ENCODE measurements at regions not wholly inside any gene's neighbourhood (a gene's known extent, or its start where the extent isn't known, plus 50 kb on each side); places are given as distances from the start of the nearest gene placed in this dataset.
A peak's percentile ranks its signal among the peaks of the same experiment; 100 is the strongest.
"Not testable (repeated sequence)": the region's sequence is repeated elsewhere in the genome, so short reads cannot be mapped to it uniquely, and the experiment has no call there.

DNA sequence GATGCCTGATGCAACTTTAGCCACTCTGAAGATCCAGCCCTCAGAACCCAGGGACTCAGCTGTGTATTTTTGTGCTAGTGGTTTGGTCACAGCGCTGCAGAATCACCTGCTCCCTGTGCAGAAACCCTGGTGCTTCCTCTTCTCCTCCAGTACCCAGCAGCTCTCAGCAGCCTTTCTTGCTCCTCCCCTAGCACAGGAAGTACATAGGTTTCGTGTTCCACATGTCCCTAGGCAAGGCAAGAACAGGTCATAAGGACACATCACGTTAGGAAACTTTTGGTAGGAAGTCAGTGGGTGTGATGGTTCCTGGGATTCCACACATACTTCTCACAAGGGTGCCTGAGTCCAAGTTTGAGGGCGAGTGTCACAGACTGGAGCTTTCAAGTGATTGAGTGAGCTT lies 167.9 kb upstream of the PRSS1 start:
- no peak overlapping the region for H3K4me3 ChIP-seq (ENCODE audit: low read depth, low read length)
- DNase-seq (ENCODE audit: low read depth): peak; percentile 33
- TF ChIP-seq, protein P1, sequence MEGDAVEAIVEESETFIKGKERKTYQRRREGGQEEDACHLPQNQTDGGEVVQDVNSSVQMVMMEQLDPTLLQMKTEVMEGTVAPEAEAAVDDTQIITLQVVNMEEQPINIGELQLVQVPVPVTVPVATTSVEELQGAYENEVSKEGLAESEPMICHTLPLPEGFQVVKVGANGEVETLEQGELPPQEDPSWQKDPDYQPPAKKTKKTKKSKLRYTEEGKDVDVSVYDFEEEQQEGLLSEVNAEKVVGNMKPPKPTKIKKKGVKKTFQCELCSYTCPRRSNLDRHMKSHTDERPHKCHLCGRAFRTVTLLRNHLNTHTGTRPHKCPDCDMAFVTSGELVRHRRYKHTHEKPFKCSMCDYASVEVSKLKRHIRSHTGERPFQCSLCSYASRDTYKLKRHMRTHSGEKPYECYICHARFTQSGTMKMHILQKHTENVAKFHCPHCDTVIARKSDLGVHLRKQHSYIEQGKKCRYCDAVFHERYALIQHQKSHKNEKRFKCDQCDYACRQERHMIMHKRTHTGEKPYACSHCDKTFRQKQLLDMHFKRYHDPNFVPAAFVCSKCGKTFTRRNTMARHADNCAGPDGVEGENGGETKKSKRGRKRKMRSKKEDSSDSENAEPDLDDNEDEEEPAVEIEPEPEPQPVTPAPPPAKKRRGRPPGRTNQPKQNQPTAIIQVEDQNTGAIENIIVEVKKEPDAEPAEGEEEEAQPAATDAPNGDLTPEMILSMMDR (IDR thresholded peaks at IDR 0.05; ENCODE audit: insufficient read depth, low read depth, low read length): no peak

DNA sequence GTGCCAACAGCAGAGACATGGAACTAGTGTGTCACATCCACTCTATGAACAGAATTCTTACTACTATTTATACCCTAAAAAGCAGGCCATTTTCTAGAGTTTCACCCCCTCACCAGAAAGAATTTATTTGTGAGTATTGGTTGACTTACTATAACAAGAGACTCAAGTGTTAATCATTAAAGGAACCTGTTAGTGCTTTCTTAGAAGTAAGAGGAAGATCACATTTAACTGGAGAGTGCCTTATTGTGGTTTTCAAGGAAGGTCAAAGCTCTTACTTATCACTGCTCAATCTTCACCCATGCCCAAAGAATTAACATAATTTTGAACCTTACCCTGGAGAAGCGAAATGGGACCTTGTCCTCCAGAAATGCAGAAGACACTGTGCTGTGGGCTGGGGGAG lies 169.3 kb upstream of the PRSS1 start:
- no peak for DNase-seq (ENCODE audit: low read depth)
- no peak overlapping the region for H3K4me3 ChIP-seq (ENCODE audit: low read depth, low read length)
- TF ChIP-seq, protein P1 (IDR thresholded peaks at IDR 0.05; ENCODE audit: insufficient read depth, low read depth, low read length): no peak

DNA sequence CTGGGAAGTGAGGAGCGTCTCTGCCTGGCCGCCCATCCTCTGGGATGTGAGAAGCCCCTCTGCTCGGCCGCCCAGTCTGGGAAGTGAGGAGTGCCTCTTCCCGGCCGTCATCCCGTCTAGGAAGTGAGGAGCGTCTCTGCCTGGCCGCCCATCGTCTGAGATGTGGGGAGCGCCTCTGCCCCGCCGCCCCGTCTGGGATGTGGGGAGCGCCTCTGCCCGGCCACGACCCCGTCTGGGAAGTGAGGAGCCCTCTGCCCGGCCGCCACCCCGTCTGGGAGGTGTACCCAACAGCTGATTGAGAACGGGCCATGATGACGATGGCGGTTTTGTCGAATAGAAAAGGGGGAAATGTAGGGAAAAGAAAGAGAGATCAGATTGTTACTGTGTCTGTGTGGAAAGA lies 173.9 kb upstream of the PRSS1 start:
- DNase-seq (ENCODE audit: low read depth); H3K4me3 ChIP-seq (ENCODE audit: low read depth, low read length): not testable (repeated sequence)

DNA sequence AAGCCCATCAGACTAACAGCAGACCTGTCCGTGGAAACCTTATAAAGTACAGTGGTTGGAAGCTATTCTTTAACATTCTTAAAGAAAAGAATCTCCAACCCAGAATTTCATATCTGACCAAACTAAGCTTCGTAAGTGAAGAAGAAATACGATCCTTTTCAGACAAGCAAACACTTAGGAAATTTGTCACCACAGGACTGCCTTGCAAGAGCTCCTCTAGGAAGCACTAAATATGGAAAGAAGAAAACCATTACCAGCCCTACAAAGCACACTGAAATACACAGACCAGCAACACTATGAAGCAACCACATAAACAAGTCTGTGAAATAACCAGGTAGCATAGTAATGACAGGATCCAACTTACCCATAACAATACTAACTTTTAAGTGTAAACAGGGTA lies 177.7 kb upstream of the PRSS1 start:
- no peak overlapping the region for H3K4me3 ChIP-seq (ENCODE audit: low read depth, low read length)
- TF ChIP-seq, protein P1 (IDR thresholded peaks at IDR 0.05; ENCODE audit: insufficient read depth, low read depth, low read length): no peak
- peak; percentile 19 for DNase-seq (ENCODE audit: low read depth)

DNA sequence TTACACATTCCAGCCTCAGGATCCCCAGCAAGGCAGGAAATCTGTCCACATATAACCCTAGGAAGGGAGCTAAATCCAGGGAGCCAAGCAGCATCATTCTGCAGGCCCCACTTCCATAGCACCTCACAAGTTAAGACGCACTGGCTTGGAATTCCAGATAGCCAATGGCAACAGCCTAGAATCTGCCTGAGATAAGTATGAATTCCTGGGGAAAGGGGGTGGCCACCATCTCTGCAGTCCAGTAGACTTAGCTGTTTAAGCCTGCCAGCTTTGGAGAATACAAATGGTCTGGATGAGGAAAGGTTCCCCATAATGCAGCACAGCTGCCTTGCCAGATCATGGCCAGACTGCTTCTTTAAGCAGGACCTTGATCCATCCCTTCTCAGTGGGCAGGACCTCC lies 179.4 kb upstream of the PRSS1 start:
- TF ChIP-seq, protein P1 (IDR thresholded peaks at IDR 0.05; ENCODE audit: insufficient read depth, low read depth, low read length): no peak
- H3K4me3 ChIP-seq (ENCODE audit: low read depth, low read length): no peak overlapping the region
- no peak for DNase-seq (ENCODE audit: low read depth)

DNA sequence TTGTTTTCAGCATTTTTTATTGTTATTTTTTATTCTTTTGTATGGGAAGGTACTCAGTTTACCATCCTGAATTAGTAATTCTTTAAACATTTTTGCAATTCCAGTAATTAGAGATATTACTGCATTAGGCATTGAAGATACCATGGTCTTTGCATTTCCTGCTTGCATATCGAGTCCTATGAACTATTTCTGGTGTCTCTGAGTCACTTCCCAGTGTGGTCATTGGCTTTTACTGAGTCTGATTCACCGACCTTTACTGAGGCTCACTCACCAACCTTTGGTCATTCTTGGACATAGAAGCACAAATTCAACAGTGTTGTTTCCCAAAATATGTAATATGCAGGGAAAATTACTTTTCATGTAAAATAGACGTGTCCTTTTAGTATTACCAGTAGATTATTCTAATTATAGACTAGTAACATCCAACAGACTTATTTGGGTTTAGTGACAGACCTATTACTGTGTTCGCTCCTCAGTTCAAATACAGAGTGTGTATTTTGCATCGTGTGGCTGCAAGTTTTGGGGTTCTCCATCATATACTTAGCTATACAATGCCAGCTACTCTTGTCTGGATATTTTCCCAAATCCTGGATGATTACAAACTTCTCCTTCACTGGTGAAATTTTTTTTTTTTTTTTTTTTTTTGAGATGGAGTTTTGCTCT lies 180.7 kb upstream of the PRSS1 start:
- H3K4me3 ChIP-seq (ENCODE audit: low read depth, low read length): no peak overlapping the region
- DNase-seq (ENCODE audit: low read depth): peak; percentile 74
- TF ChIP-seq, protein P1 (IDR thresholded peaks at IDR 0.05; ENCODE audit: insufficient read depth, low read depth, low read length): no peak

DNA sequence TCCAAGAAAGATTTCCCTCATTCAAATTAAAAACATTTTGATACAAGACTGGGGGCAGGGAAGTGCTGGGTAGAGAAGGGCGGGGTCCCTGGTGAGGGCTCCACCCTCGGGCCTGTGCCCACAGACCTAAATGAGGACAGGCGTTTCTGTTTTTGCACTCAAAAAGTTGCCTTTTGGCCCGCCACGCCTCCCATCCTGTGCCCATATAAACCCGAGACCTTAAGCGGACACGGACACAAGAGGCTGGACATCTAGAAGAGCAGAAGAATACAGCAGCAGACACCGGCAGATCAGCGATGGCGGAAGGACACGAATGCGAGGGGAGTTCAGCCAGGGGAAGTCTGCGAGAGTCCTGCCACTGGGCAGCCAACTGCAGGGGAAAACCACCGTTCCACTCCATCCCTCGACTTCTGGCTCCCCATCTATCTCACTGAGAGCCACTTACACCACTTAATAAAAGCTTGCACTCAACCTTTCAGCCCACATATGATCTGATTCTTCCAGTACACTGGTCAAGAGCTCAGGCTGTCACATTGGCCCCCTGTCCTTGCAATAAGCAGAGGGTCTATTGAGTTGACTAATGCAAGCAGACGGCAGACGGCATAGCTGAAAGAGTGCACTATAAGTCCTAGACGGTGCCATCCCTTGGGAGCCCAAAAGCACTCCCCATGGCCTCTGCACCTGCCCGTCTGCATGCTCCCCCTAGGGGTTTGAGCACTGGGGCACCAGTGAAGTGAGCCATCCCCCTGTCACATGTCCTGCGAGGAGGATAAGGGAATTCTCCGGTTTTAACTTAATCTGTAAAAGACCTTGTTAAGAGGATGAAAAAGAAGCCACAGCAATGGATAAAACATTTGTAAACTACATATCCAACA lies 181.8 kb upstream of the PRSS1 start:
- DNase-seq (ENCODE audit: low read depth): no peak
- TF ChIP-seq, protein P1 (IDR thresholded peaks at IDR 0.05; ENCODE audit: insufficient read depth, low read depth, low read length): no peak
- H3K4me3 ChIP-seq (ENCODE audit: low read depth, low read length): no peak overlapping the region

All from fibroblast of villous mesenchyme (primary cell).